Fibroblast of lung (primary cell): ENCODE measurements at regions not wholly inside any gene's neighbourhood (a gene's known extent, or its start where the extent isn't known, plus 50 kb on each side); places are given as distances from the start of the nearest gene placed in this dataset.

Experiments used
- DNase-seq, 2 donors: peaks; one replicate each; pipeline versions ENCODE4 v3.0.0 to v3.0.0-alpha.2; 2010; ENCODE audit warnings: low read depth in 2 of 2
- H2AFZ ChIP-seq: 2 replicates; pipeline ENCODE4 v1.5.1; 2012; ENCODE audit warnings: low read length, control low read depth, inconsistent platforms
- H3K27ac ChIP-seq: 2 replicates; pipeline ENCODE4 v1.5.1; 2011; ENCODE audit warnings: low read length, control low read depth; ENCODE audit not compliant: insufficient read depth
- H3K27me3 ChIP-seq: 2 replicates; pipeline ENCODE4 v1.5.1; 2011; ENCODE audit warnings: mild to moderate bottlenecking, low read length; ENCODE audit not compliant: control insufficient read depth, insufficient read depth
- H3K36me3 ChIP-seq: 2 replicates; pipeline ENCODE4 v1.5.1; 2011; ENCODE audit warnings: low read length; ENCODE audit not compliant: control insufficient read depth, insufficient read depth
- H3K4me1 ChIP-seq: 2 replicates; pipeline ENCODE4 v1.5.1; 2011; ENCODE audit warnings: low read length; ENCODE audit not compliant: control insufficient read depth, insufficient read depth; ENCODE audit errors: extremely low read depth
- H3K4me2 ChIP-seq: 2 replicates; pipeline ENCODE4 v1.5.1; 2011; ENCODE audit warnings: low read length, control low read depth; ENCODE audit not compliant: insufficient read depth; ENCODE audit errors: extremely low read depth
- H3K4me3 ChIP-seq, 4 experiments: fragments of 200-600 bp in 1 of 4; sonication (generic) in 1 of 4; replicated peaks in 1 of 4; 2 replicates each; pipeline ENCODE4 v1.5.1; 2011 to 2016; ENCODE audit warnings: low read length in 4 of 4, low read depth in 3 of 4, mild to moderate bottlenecking in 3 of 4, control low read depth in 2 of 4, inconsistent platforms in 1 of 4, mixed read lengths in 1 of 4; ENCODE audit not compliant: insufficient read depth in 1 of 4; ENCODE audit errors: control extremely low read depth in 1 of 4
- H3K79me2 ChIP-seq: 2 replicates; pipeline ENCODE4 v1.5.1; 2012; ENCODE audit warnings: mild to moderate bottlenecking, low read length, inconsistent platforms; ENCODE audit not compliant: control insufficient read depth, insufficient read depth
- H3K9ac ChIP-seq: 2 replicates; pipeline ENCODE4 v1.5.1; 2011; ENCODE audit warnings: mild to moderate bottlenecking, low read length, control low read depth; ENCODE audit not compliant: insufficient read depth
- H3K9me3 ChIP-seq: 2 replicates; pipeline ENCODE4 v1.5.1; 2012; ENCODE audit warnings: low read depth, low read length; ENCODE audit not compliant: control insufficient read depth, insufficient read depth
- H4K20me1 ChIP-seq: 2 replicates; pipeline ENCODE4 v1.5.1; 2011; ENCODE audit warnings: low read length; ENCODE audit not compliant: control insufficient read depth, insufficient read depth; ENCODE audit errors: extremely low read depth
- CTCF ChIP-seq, 2 donors: IDR thresholded peaks in 1 of 2; conservative IDR thresholded peaks in 1 of 2; 1 replicate in 1 of 2; 2 replicates in 1 of 2; pipeline ENCODE4 v1.5.1; 2011 to 2012; ENCODE audit warnings: low read length in 2 of 2, control low read depth in 1 of 2, inconsistent platforms in 1 of 2, low read depth in 1 of 2, mild to moderate bottlenecking in 1 of 2
- EZH2 ChIP-seq: IDR thresholded peaks from 2 replicates; pipeline ENCODE4 v1.5.1; 2012; ENCODE audit warnings: low read length, control low read depth, mild to moderate bottlenecking; ENCODE audit errors: missing control alignments

- Histone ChIP-seq H3K79me2 (no peaks in the 10 kb centered on the region), H3K9me3 (no peaks in the 10 kb centered on the region), H2AFZ (no peak overlapping the region), H3K36me3 (no peaks in the 10 kb centered on the region), H3K4me1 (peaks cover 11% of the 10 kb centered on the region), H3K27me3 (peaks cover 2% of the 10 kb centered on the region), H4K20me1 (no peaks in the 10 kb centered on the region), H3K4me2 (peak overlapping the region; percentile 17), H3K27ac (no peak overlapping the region), H3K4me3 (no peak overlapping the region), H3K9ac (no peak overlapping the region)
- no peak for TF ChIP-seq CTCF (conservative IDR thresholded peaks at IDR 0.05 in 1 of 2, IDR thresholded peaks at IDR 0.05 in 1 of 2; ENCODE audit: low read depth in 1 of 2, low read length in 2 of 2)
- no peak for TF ChIP-seq EZH2
- DNase-seq: peak; percentile 29 to 52
Observed at GRCh38 chr21:38979271-38980121, 173.8 kb downstream of the ETS2 start.

- no peak overlapping the region for H3K4me2 ChIP-seq
- no peak overlapping the region for H3K4me3 ChIP-seq
- H3K9ac ChIP-seq: no peak overlapping the region
- H3K27me3 ChIP-seq: peaks cover 2% of the 10 kb centered on the region
- no peak overlapping the region for H2AFZ ChIP-seq
- no peak for DNase-seq
- no peak for TF ChIP-seq EZH2
- no peak for TF ChIP-seq CTCF (conservative IDR thresholded peaks at IDR 0.05 in 1 of 2, IDR thresholded peaks at IDR 0.05 in 1 of 2; ENCODE audit: low read depth in 1 of 2, low read length in 2 of 2)
- H3K27ac ChIP-seq: no peak overlapping the region
- no peaks in the 10 kb centered on the region for H3K9me3 ChIP-seq
- H3K36me3 ChIP-seq: no peaks in the 10 kb centered on the region
- peaks cover 7% of the 10 kb centered on the region for H3K4me1 ChIP-seq
- H3K79me2 ChIP-seq: no peaks in the 10 kb centered on the region
- no peaks in the 10 kb centered on the region for H4K20me1 ChIP-seq
Observed at GRCh38 chr21:38976900-38977299, 171.2 kb downstream of the ETS2 start.

GRCh38 chr21:38973552-38973951 lies 167.8 kb downstream of the ETS2 start:
- no peak for TF ChIP-seq EZH2
- no peak for TF ChIP-seq CTCF (conservative IDR thresholded peaks at IDR 0.05 in 1 of 2, IDR thresholded peaks at IDR 0.05 in 1 of 2; ENCODE audit: low read depth in 1 of 2, low read length in 2 of 2)
- H3K79me2 ChIP-seq: no peaks in the 10 kb centered on the region
- H3K27me3 ChIP-seq: peaks cover 2% of the 10 kb centered on the region
- H3K4me2 ChIP-seq: no peak overlapping the region
- no peak overlapping the region for H3K9ac ChIP-seq
- H3K36me3 ChIP-seq: no peaks in the 10 kb centered on the region
- H4K20me1 ChIP-seq: no peaks in the 10 kb centered on the region
- no peak overlapping the region for H2AFZ ChIP-seq
- H3K9me3 ChIP-seq: no peaks in the 10 kb centered on the region
- H3K4me3 ChIP-seq: no peak overlapping the region
- no peak overlapping the region for H3K27ac ChIP-seq
- DNase-seq: no peak
- no peaks in the 10 kb centered on the region for H3K4me1 ChIP-seq
